ENCODE measurements at regions not wholly inside any gene's neighbourhood (a gene's known extent, or its start where the extent isn't known, plus 50 kb on each side); places are given as distances from the start of the nearest gene placed in this dataset.

DNA sequence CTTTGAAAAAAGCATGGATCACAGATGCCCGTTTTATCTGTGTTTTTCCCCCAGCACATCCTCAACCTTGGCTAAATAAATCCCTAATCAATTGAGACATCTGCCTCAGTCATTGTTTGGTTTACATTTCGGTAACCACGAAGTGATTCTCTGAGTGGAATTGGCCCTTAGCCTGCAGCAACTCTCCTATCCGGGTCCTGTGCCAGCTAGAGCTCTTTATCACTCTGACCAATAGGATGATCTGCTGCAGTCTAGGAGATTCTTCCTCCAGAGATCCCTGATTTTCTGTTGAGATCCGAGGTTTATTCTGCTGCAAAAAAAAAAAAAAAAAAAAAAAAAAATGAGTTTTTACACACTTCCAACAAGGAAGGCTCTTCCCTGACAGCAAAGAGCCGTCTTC, 137.3 kb downstream of the KCNA4 start (continued):
- TF ChIP-seq ZBTB33 (IDR thresholded peaks at IDR 0.05; ENCODE audit: borderline replicate concordance, low read depth) = no peak
- TF ChIP-seq CTCF (IDR thresholded peaks at IDR 0.05) = no peak
- no peak for TF ChIP-seq SMC3 (IDR thresholded peaks at IDR 0.05; ENCODE audit: low read depth, low read length)
- no peak for TF ChIP-seq FOSL2 (IDR thresholded peaks at IDR 0.05; ENCODE audit: borderline replicate concordance, low read depth)
- no peak for TF ChIP-seq MEF2A (IDR thresholded peaks at IDR 0.05; ENCODE audit: borderline replicate concordance, low read depth)

DNA sequence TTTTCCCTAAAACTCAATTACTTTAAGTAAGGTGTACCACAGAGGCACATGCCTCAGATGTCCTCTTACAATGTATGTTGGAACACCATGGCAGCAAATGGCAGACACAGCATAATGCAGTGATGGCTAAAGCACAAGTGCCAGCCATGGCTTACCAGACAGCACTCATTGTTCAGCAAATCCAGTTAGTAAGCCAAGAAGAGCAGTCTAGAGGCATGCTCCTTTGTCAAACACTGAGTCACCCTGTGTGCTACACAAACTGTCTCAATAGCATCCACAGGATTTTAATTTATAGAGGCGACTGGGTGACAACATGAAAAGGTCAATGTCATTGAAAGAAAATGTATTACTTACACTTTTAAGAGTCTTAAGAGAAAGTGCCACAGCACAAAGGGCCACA, 140.6 kb downstream of the KCNA4 start:
- H3K79me2 ChIP-seq (ENCODE audit: insufficient read depth) = no peaks in the 10 kb centered on the region
- H3K27me3 ChIP-seq (ENCODE audit: insufficient read depth) = no peaks in the 10 kb centered on the region
- H3F3A ChIP-seq (replicated peaks; ENCODE audit: insufficient read depth) = no peaks in the 10 kb centered on the region
- H3K9me3 ChIP-seq = no peaks in the 10 kb centered on the region
- no peak overlapping the region for H3K27ac ChIP-seq (ENCODE audit: low read depth in 2 of 2, low read length in 1 of 2)
- no peak overlapping the region for H3K9ac ChIP-seq
- no peaks in the 10 kb centered on the region for H3K4me1 ChIP-seq (ENCODE audit: control insufficient read depth in 1 of 2, insufficient read depth in 2 of 2, low read depth in 1 of 2, low read length in 1 of 2)
- POLR2A ChIA-PET = no interaction called here
- H3K36me3 ChIP-seq (replicated peaks in 1 of 2; ENCODE audit: control insufficient read depth in 1 of 2, insufficient read depth in 2 of 2, low read length in 1 of 2) = no peaks in the 10 kb centered on the region
- no peak for TF ChIP-seq FOXM1 (IDR thresholded peaks at IDR 0.05; ENCODE audit: low read depth)
- no peak for TF ChIP-seq TAF1 (IDR thresholded peaks at IDR 0.05; ENCODE audit: borderline replicate concordance, low read depth, low read length)
- no peak for TF ChIP-seq MEF2A (IDR thresholded peaks at IDR 0.05; ENCODE audit: borderline replicate concordance, low read depth)
- no peak for DNase-seq
- H4K20me1 ChIP-seq (ENCODE audit: insufficient read depth) = no peaks in the 10 kb centered on the region
- WGBS (ENCODE audit: low lambda C conversion rate) = 0% methylated on average over 1 of the region's 1 CpG
- no peak overlapping the region for H2AFZ ChIP-seq (ENCODE audit: low read depth)
- H3K4me3 ChIP-seq (ENCODE audit: low read depth in 2 of 2, low read length in 1 of 2) = no peak overlapping the region
- CTCF ChIA-PET = no interaction called here
- H3K9me2 ChIP-seq = no peaks in the 10 kb centered on the region
- H3K4me2 ChIP-seq = no peak overlapping the region

DNA sequence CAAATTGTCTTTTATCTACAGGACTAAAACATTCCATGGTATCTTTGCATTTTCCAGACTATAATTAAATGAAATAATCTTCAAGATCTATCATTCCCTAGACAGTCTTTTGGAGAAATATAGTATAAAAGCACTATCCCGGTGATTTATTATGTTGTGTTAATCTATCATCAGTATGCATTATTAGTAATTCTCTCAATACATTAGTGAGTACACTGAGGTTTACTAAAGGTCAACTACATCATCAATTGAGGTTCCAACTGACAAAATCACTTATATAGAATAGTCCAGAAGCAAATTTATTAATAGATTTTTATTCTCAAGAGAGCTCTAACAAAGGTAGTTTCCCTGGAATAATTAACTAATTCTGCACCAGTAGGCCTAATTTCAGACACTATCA, 169.6 kb downstream of the KCNA4 start:
- Histone ChIP-seq H3K9me3 (no peaks in the 10 kb centered on the region), H3K4me2 (no peak overlapping the region), H3K4me1 (ENCODE audit: control insufficient read depth in 1 of 2, insufficient read depth in 2 of 2, low read depth in 1 of 2, low read length in 1 of 2) (no peaks in the 10 kb centered on the region), H3K36me3 (replicated peaks in 1 of 2; ENCODE audit: control insufficient read depth in 1 of 2, insufficient read depth in 2 of 2, low read length in 1 of 2) (no peaks in the 10 kb centered on the region), H3K27ac (ENCODE audit: low read depth in 2 of 2, low read length in 1 of 2) (no peak overlapping the region), H3F3A (replicated peaks; ENCODE audit: insufficient read depth) (no peaks in the 10 kb centered on the region), H3K4me3 (ENCODE audit: low read depth in 2 of 2, low read length in 1 of 2) (no peak overlapping the region), H3K9me2 (no peaks in the 10 kb centered on the region), H4K20me1 (ENCODE audit: insufficient read depth) (no peaks in the 10 kb centered on the region), H3K27me3 (ENCODE audit: insufficient read depth) (no peaks in the 10 kb centered on the region), H3K79me2 (ENCODE audit: insufficient read depth) (no peaks in the 10 kb centered on the region), H3K9ac (no peak overlapping the region), H2AFZ (ENCODE audit: low read depth) (no peak overlapping the region)
- TF ChIP-seq, protein P1, sequence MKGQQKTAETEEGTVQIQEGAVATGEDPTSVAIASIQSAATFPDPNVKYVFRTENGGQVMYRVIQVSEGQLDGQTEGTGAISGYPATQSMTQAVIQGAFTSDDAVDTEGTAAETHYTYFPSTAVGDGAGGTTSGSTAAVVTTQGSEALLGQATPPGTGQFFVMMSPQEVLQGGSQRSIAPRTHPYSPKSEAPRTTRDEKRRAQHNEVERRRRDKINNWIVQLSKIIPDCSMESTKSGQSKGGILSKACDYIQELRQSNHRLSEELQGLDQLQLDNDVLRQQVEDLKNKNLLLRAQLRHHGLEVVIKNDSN (IDR thresholded peaks at IDR 0.05; ENCODE audit: borderline replicate concordance, low read depth) = no peak
- no peak for TF ChIP-seq RFX5 (IDR thresholded peaks at IDR 0.05; ENCODE audit: low read length)
- CTCF ChIA-PET = no interaction called here
- 0% methylated on average over 1 of the region's 1 CpG for WGBS (ENCODE audit: low lambda C conversion rate)
- DNase-seq = no peak
- POLR2A ChIA-PET = no interaction called here
